ENCODE measurements at regions not wholly inside any gene's neighbourhood (a gene's known extent, or its start where the extent isn't known, plus 50 kb on each side); places are given as distances from the start of the nearest gene placed in this dataset.

GRCh38 chr6:156045401-156046267, 590.0 kb upstream of the NOX3 start:
- Histone ChIP-seq H3K36me3 (no peaks in the 10 kb centered on the region), H3K9me3 (ENCODE audit: low read depth) (no peaks in the 10 kb centered on the region), H3K27ac (no peak overlapping the region), H3K4me3 (no peak overlapping the region), H3K4me1 (ENCODE audit: low read depth) (no peaks in the 10 kb centered on the region), H3K27me3 (no peaks in the 10 kb centered on the region)
- DNase-seq (ENCODE audit: low read depth in 1 of 2, low spot score in 1 of 2), result no peak
- no peak for TF ChIP-seq CTCF (IDR thresholded peaks at IDR 0.05; ENCODE audit: low read depth, low read length)

GRCh38 chr6:156033598-156033997, 578.0 kb upstream of the NOX3 start:
- Histone ChIP-seq H3K9me3 (ENCODE audit: low read depth) (no peaks in the 10 kb centered on the region), H3K36me3 (no peaks in the 10 kb centered on the region), H3K27me3 (no peaks in the 10 kb centered on the region), H3K4me3 (no peak overlapping the region), H3K27ac (no peak overlapping the region), H3K4me1 (ENCODE audit: low read depth) (no peaks in the 10 kb centered on the region)
- no peak for DNase-seq (ENCODE audit: low read depth in 1 of 2, low spot score in 1 of 2)
- no peak for TF ChIP-seq CTCF (IDR thresholded peaks at IDR 0.05; ENCODE audit: low read depth, low read length)

GRCh38 chr6:156031516-156031915, 575.9 kb upstream of the NOX3 start:
- no peak for DNase-seq (ENCODE audit: low read depth in 1 of 2, low spot score in 1 of 2)
- no peaks in the 10 kb centered on the region for H3K27me3 ChIP-seq
- H3K27ac ChIP-seq, result no peak overlapping the region
- H3K36me3 ChIP-seq, result no peaks in the 10 kb centered on the region
- no peak for TF ChIP-seq CTCF (IDR thresholded peaks at IDR 0.05; ENCODE audit: low read depth, low read length)
- H3K4me3 ChIP-seq, result no peak overlapping the region
- H3K9me3 ChIP-seq (ENCODE audit: low read depth), result no peaks in the 10 kb centered on the region
- no peaks in the 10 kb centered on the region for H3K4me1 ChIP-seq (ENCODE audit: low read depth)

- Histone ChIP-seq H3K9me3 (ENCODE audit: low read depth) (no peaks in the 10 kb centered on the region), H3K4me1 (ENCODE audit: low read depth) (no peaks in the 10 kb centered on the region), H3K36me3 (no peaks in the 10 kb centered on the region), H3K4me3 (no peak overlapping the region), H3K27me3 (no peaks in the 10 kb centered on the region), H3K27ac (no peak overlapping the region)
- no peak for TF ChIP-seq CTCF (IDR thresholded peaks at IDR 0.05; ENCODE audit: low read depth, low read length)
- DNase-seq (ENCODE audit: low read depth in 1 of 2, low spot score in 1 of 2), result no peak
These were observed 574.4 kb upstream of the NOX3 start for GRCh38 chr6:156030053-156030452.

- H3K4me1 ChIP-seq (ENCODE audit: low read depth), result no peaks in the 10 kb centered on the region
- TF ChIP-seq CTCF (IDR thresholded peaks at IDR 0.05; ENCODE audit: low read depth, low read length), result no peak
- no peak overlapping the region for H3K4me3 ChIP-seq
- no peaks in the 10 kb centered on the region for H3K36me3 ChIP-seq
- no peak for DNase-seq (ENCODE audit: low read depth in 1 of 2, low spot score in 1 of 2)
- no peaks in the 10 kb centered on the region for H3K27me3 ChIP-seq
- H3K9me3 ChIP-seq (ENCODE audit: low read depth), result no peaks in the 10 kb centered on the region
- H3K27ac ChIP-seq, result no peak overlapping the region
These were observed 573.8 kb upstream of the NOX3 start for GRCh38 chr6:156029286-156029985.
